ENCODE measurements at regions not wholly inside any gene's neighbourhood (a gene's known extent, or its start where the extent isn't known, plus 50 kb on each side); places are given as distances from the start of the nearest gene placed in this dataset.
"Not testable (repeated sequence)": the region's sequence is repeated elsewhere in the genome, so short reads cannot be mapped to it uniquely, and the experiment has no call there.

GRCh38 chr1:8170059-8170835 lies 144.1 kb upstream of the ERRFI1 start:
- no peak for DNase-seq

- peak in 25 of 56 donors; percentile 1 to 61 (median 10) for DNase-seq
Measured at GRCh38 chr1:8169364-8170058, 143.4 kb upstream of the ERRFI1 start.

GRCh38 chr1:8167936-8168335 lies 141.8 kb upstream of the ERRFI1 start:
- DNase-seq = no peak

GRCh38 chr1:8166406-8166805 lies 140.3 kb upstream of the ERRFI1 start:
- DNase-seq = peak in 2 of 56 donors; percentile 1 to 3

- no peak for DNase-seq
Measured at GRCh38 chr1:8165595-8166360, 139.7 kb upstream of the ERRFI1 start.

- DNase-seq = no peak
Measured at GRCh38 chr1:8164670-8165069, 138.6 kb upstream of the ERRFI1 start.

GRCh38 chr1:8163039-8163438 lies 136.9 kb upstream of the ERRFI1 start:
- no peak for DNase-seq

- no peak for DNase-seq
Measured at GRCh38 chr1:8162168-8162567, 136.1 kb upstream of the ERRFI1 start.

GRCh38 chr1:8161546-8162105 lies 135.5 kb upstream of the ERRFI1 start:
- DNase-seq = no peak

GRCh38 chr1:8159470-8160024 lies 133.4 kb upstream of the ERRFI1 start:
- no peak for DNase-seq

- no peak for DNase-seq
Measured at GRCh38 chr1:8158995-8159394, 132.9 kb upstream of the ERRFI1 start.

GRCh38 chr1:8157765-8158164 lies 131.7 kb upstream of the ERRFI1 start:
- no peak for DNase-seq

GRCh38 chr1:8155528-8156186 lies 129.5 kb upstream of the ERRFI1 start:
- DNase-seq = no peak

- no peak for DNase-seq
Measured at GRCh38 chr1:8154621-8155052, 128.5 kb upstream of the ERRFI1 start.

GRCh38 chr1:8153961-8154360 lies 127.9 kb upstream of the ERRFI1 start:
- DNase-seq = no peak

- no peak for DNase-seq
Measured at GRCh38 chr1:8152731-8153702, 126.9 kb upstream of the ERRFI1 start.

- no peak for DNase-seq
Measured at GRCh38 chr1:8151647-8152046, 125.5 kb upstream of the ERRFI1 start.

- DNase-seq = not testable (repeated sequence)
Measured at GRCh38 chr1:8149756-8150155, 123.6 kb upstream of the ERRFI1 start.

GRCh38 chr1:8147956-8148355 lies 121.8 kb upstream of the ERRFI1 start:
- no peak for DNase-seq
